GM21737 (cell line): ENCODE measurements at regions not wholly inside any gene's neighbourhood (a gene's known extent, or its start where the extent isn't known, plus 50 kb on each side); places are given as distances from the start of the nearest gene placed in this dataset.

Source experiments
- ATAC-seq: cut with Tn5 transposase; IDR thresholded peaks from one replicate; pipeline ENCODE4 v1.9.1; 2021; ENCODE audit warnings: mild to moderate bottlenecking, moderate library complexity; ENCODE audit not compliant: unreplicated experiment

DNA sequence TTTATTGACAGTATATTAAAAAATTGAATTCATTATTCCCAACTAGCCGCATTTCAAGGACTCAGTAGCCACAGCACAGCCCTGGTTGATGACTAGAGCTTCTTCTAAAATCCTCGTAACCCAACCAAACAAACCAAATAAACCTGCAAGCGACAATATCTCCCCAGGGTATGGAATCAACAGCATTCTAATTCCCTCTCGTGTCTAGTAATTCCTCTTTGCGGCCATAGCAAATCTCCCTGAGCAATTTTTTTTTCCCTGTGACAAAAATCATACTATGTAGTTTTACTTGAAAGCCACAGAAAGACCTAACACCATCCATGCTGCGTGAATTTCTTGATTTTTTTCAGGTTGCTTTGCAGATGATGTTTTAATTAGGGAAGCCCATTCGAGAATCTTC lies 143.4 kb upstream of the MYOCD start:
- ATAC-seq, result no peak

- no peak for ATAC-seq
These were observed 142.9 kb upstream of the MYOCD start for GRCh38 chr17:12522743-12523183.

GRCh38 chr17:12523244-12523643 lies 142.4 kb upstream of the MYOCD start:
- no peak for ATAC-seq

DNA sequence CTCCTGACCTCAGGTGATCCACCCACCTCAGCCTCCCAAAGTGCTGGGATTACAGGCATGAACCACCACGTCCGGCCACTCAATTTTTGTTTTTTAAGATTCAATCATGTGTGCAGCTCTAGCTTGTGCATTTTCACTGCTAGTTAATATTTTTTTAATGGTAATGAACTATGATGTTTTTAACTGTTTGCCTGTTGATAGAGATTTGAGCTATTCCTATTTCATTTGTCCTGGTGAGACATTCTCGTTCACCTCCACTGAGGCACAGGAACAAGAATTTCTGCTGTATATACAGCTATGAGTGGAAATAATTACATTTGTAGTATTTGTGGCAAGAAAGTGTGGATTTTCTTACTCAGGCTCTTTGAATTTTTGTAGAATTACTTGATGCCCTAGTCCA lies 137.7 kb upstream of the MYOCD start:
- no peak for ATAC-seq

DNA sequence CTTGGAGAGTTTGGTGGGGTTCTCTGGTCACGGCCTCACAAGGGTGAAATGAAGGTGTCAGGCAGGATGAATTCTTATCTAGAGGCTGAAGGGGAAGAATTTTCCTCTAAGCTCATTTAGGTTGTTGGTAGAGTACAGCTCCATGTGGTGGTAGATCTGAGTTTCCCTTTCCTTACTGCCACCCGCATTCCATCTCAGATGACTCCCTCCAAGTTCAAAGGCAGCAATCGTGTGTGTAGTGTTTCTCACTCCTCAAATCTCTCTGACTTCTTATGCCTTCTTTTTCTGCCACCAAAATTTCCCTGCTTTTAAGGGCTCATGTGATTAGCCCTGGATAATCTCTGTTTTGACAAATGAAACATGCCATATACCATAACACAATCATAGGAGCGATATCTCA lies 135.5 kb upstream of the MYOCD start:
- ATAC-seq, result no peak

DNA sequence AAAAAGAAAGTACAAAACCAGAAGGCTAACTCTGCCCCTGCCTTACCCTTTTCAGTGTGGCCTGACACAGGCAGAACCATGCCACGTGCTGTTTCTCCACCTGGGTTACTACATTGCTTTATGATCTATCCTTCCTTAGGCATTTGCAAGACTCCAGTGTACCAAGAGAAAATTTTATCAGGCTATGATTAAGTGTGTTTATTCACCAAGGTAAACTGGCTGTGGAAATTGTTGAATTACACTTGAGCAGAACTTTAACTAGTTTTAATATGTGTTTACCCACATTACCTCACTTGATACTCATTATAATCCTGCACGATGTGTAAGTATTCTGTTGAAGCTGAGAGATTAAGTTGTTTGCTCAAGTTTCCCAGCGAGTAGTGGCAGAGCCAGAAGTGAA lies 129.7 kb upstream of the MYOCD start:
- no peak for ATAC-seq

DNA sequence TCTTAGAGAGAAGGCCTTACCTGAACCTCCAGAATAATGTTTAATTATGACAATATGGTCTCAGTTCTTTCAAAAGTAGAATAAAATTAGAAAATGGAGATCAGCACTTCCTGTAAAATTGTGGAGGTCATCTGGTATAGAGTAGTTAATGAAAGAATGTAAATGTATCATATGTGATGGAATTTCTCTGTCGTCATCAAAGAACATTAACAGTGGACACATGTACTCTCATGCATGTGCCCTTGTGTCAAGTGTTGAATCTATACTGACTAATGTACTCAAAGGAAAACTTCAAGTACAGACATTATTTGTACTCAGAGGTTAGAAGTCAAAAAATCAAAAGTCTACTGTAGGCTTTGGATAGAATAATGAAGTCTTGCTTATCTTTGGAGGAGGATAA lies 129.2 kb upstream of the MYOCD start:
- ATAC-seq, result no peak

- no peak for ATAC-seq
These were observed 128.3 kb upstream of the MYOCD start for GRCh38 chr17:12537436-12537835.

GRCh38 chr17:12538003-12538402 lies 127.7 kb upstream of the MYOCD start:
- no peak for ATAC-seq

DNA sequence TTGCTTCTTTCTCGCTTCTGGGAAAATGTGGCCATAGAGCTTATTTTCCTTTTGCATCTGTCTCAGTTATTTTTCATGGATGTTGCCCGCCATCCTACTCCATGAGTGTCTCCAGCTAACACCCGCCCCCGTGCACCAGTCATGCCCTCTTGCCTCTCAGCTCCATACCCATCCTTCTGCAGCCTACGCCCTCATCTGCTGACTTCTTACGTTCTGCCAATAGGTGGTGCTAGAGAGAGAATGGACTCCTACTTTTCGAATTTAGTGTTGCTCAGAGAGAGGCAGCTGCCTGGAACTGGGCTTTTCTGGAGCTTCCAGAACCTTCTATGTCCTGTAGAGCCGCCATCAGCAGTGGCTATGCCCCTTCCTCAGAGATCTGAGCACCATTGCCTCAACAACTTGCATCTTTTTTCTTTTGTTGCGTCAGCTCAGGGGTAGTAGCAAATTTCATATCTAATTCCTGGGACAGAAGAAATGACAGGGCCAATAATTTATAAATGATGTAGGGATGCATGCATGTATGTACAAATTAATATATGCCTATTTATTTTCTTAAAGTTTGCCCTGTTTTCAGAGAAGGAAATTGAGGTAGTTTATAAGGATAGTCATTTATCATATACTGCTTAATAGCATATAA lies 119.7 kb upstream of the MYOCD start:
- ATAC-seq, result no peak

DNA sequence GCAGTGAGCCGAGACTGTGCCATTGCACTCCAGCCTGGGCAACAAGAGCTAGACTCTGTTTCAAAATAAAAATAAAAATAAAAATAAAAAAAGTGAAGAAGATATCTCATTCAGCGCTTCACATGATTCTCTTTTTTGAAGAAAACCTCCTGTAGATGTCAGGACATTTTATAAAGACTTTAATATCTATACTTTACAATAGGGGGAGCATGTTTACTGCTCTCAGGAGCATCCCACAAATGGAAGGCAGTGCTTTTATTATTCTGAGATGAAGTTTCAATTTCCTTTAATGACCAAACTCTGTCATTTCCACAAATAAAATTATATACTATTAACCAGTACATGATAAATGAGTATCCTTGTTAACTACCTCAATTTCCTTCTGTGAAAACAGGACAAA lies 118.7 kb upstream of the MYOCD start:
- no peak for ATAC-seq

DNA sequence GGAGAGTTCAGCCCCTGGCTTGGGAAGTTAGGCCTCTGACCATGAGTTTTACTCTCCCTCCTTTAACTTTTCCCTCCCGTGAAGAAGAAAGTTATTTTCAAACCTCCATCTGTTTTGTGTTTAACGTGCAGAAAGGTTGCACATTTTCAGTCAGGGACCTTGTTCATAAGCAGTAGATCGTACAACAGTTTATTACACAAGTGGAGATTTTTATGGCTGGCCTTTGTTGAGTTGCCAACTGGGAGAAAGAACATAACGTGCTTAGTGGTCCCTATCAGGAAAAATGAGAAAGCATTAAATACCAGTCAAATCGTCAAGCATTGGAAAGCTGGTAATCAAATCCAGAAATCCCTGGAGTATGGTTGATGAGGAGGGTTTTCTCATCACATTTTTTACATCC lies 117.9 kb upstream of the MYOCD start:
- no peak for ATAC-seq

DNA sequence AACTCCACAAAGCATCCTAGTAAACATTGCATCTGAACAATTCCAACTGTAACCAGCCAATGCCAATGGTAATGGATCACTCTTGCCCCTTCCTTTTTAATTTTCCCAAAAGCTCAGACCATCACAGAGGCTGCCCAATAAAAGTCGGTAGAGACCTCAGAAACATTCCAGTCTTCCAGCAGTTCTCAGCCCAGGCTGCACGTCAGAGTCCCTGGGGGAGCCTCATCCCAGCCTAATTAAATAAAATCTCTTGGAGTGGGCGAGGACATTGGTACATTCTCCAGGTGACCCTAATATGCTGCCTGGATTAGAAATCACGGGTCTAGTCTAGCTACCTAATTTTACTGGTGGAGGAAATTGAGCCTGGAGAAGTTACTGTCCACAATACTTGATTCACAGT lies 117.1 kb upstream of the MYOCD start:
- ATAC-seq, result no peak

DNA sequence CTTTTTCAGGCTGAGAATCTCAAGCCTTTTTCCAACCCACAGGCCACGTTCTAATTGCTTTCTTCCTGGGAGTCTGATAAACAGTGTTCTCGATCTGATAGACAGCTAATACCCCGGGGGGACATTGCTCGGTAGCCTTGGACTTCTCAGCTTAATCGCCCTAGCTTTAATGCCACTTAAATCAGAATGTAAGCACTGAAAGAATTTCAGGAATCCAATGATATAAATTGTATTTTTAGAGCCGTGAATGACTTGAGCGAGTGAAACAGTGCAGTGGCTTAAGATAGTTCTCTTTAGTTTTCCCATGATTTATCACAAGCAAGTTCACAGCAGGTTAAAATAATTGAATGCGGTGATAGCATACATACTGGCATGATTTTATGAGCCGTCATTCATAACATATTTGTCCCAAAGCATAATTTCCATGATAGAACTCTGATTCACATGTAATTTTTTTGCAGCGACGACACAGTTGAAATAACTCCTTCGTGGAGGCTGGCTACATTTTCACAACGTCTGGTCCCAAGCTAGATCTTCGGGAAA lies 116.1 kb upstream of the MYOCD start:
- ATAC-seq, result no peak

DNA sequence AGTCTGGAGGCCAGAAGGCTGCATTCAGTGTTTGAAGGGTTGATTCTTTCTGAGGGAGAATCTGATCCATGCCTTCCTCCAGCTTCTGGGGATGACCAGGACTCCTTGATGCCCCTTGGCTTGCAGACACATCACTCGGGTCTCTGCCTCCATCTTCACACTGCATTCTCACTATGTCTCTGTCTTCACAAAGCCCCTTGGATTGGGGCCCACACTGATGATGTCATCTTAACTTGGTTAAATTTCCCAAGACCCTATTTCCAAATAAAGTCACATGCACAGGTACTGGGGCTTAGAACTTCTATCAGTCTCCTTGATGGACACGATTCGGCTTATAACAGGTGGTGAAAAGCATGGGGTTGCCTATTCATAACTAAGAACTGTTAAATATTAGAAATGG lies 112.1 kb upstream of the MYOCD start:
- no peak for ATAC-seq

GRCh38 chr17:12554251-12554650 lies 111.4 kb upstream of the MYOCD start:
- ATAC-seq, result no peak

DNA sequence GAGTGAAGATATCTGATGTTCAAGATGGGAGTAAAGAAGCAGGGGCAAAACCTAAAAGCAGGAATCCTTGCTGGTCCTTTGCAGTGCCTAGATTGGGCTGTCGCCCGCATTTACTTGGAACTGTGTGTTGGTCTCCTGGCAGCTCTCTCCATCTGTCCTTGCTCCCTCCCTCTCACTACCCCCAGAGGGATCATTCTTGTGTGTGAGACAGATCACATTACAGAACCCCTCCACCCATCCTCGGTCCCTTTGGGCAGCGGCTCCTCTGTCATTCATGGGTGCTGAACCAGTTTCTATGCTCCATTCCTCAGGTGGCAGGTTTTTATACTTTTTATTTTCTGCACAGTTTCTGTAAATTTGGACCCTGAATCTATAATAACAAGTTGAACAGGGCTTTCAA lies 99.4 kb upstream of the MYOCD start:
- no peak for ATAC-seq

- ATAC-seq, result no peak
These were observed 98.3 kb upstream of the MYOCD start for GRCh38 chr17:12567077-12568053.

GRCh38 chr17:12568358-12569251 lies 97.1 kb upstream of the MYOCD start:
- ATAC-seq, result no peak

- no peak for ATAC-seq
These were observed 94.1 kb upstream of the MYOCD start for GRCh38 chr17:12571606-12572005.

- ATAC-seq, result no peak
These were observed 91.2 kb upstream of the MYOCD start for GRCh38 chr17:12574525-12574924.
